SK-N-MC (cell line): ENCODE measurements at regions not wholly inside any gene's neighbourhood (a gene's known extent, or its start where the extent isn't known, plus 50 kb on each side); places are given as distances from the start of the nearest gene placed in this dataset.

ENCODE experiments used
- DNase-seq: peaks from one replicate; pipeline ENCODE4 v3.0.0-alpha.2; 2011; ENCODE audit warnings: low read depth, low spot score
- H3K27ac ChIP-seq: fragments of 200-600 bp; sonication (generic); 2 replicates; pipeline ENCODE4 v1.5.1; 2016; ENCODE audit warnings: mixed run types
- H3K36me3 ChIP-seq: fragments of 200-600 bp; sonication (generic); 2 replicates; pipeline ENCODE4 v1.6.1; 2017; ENCODE audit warnings: antibody characterized with exemption, low read length, mixed read lengths; ENCODE audit not compliant: insufficient read depth
- H3K4me3 ChIP-seq: fragments of 200-600 bp; sonication (generic); 2 replicates; pipeline ENCODE4 v1.5.1; 2016
- H3K9ac ChIP-seq: fragments of 200-600 bp; sonication (generic); 2 replicates; pipeline ENCODE4 v1.8.0; 2017; ENCODE audit warnings: mixed run types, mixed read lengths; ENCODE audit not compliant: insufficient read length
- H3K9me3 ChIP-seq: fragments of 200-600 bp; sonication (generic); 2 replicates; pipeline ENCODE4 v1.6.1; 2017; ENCODE audit warnings: low read depth, mild to moderate bottlenecking, antibody characterized with exemption, low read length, moderate library complexity, mixed read lengths
- EZH2 ChIP-seq: fragments of 200-600 bp; sonication (generic); IDR thresholded peaks from one replicate; pipeline ENCODE4 v1.6.1; 2017; ENCODE audit warnings: antibody characterized with exemption
- FOXP2 ChIP-seq: optimal IDR thresholded peaks from 2 replicates; pipeline ENCODE3; 2011; ENCODE audit warnings: mild to moderate bottlenecking, moderate library complexity; ENCODE audit not compliant: insufficient read depth; ENCODE audit errors: extremely low read length, control extremely low read depth
- POLR2AphosphoS5 ChIP-seq: IDR thresholded peaks from 2 replicates; pipeline ENCODE4 v1.6.1; 2012; ENCODE audit warnings: mild to moderate bottlenecking, low read depth, low read length, borderline replicate concordance

- Histone ChIP-seq H3K36me3 (no peaks in the 10 kb centered on the region), H3K9ac (no peak overlapping the region), H3K27ac (no peak overlapping the region), H3K4me3 (no peak overlapping the region), H3K9me3 (no peaks in the 10 kb centered on the region)
- no peak for DNase-seq
- no peak for TF ChIP-seq POLR2AphosphoS5
- no peak for TF ChIP-seq EZH2
- TF ChIP-seq FOXP2, result no peak
Observed at GRCh38 chr11:129612447-129612961, 203.1 kb upstream of the TMEM45B start.

GRCh38 chr11:129613071-129613470 lies 202.6 kb upstream of the TMEM45B start:
- H3K36me3 ChIP-seq, result no peaks in the 10 kb centered on the region
- no peak for DNase-seq
- H3K9ac ChIP-seq, result no peak overlapping the region
- TF ChIP-seq POLR2AphosphoS5, result no peak
- TF ChIP-seq EZH2, result no peak
- no peak for TF ChIP-seq FOXP2
- H3K4me3 ChIP-seq, result no peak overlapping the region
- H3K9me3 ChIP-seq, result no peaks in the 10 kb centered on the region
- H3K27ac ChIP-seq, result no peak overlapping the region

GRCh38 chr11:129614256-129614944 lies 201.2 kb upstream of the TMEM45B start:
- no peak for DNase-seq
- H3K9me3 ChIP-seq, result no peaks in the 10 kb centered on the region
- no peaks in the 10 kb centered on the region for H3K36me3 ChIP-seq
- TF ChIP-seq POLR2AphosphoS5, result no peak
- no peak for TF ChIP-seq EZH2
- no peak for TF ChIP-seq FOXP2
- no peak overlapping the region for H3K9ac ChIP-seq
- H3K27ac ChIP-seq, result no peak overlapping the region
- no peak overlapping the region for H3K4me3 ChIP-seq

- H3K27ac ChIP-seq, result no peak overlapping the region
- no peaks in the 10 kb centered on the region for H3K9me3 ChIP-seq
- no peak overlapping the region for H3K9ac ChIP-seq
- H3K4me3 ChIP-seq, result no peak overlapping the region
- no peaks in the 10 kb centered on the region for H3K36me3 ChIP-seq
- no peak for DNase-seq
- TF ChIP-seq FOXP2, result no peak
- TF ChIP-seq EZH2, result no peak
- TF ChIP-seq POLR2AphosphoS5, result no peak
Observed at GRCh38 chr11:129618046-129618569, 197.5 kb upstream of the TMEM45B start.

- TF ChIP-seq FOXP2, result no peak
- TF ChIP-seq POLR2AphosphoS5, result no peak
- no peak for TF ChIP-seq EZH2
- Histone ChIP-seq H3K9ac (no peak overlapping the region), H3K36me3 (no peaks in the 10 kb centered on the region), H3K9me3 (no peaks in the 10 kb centered on the region), H3K27ac (no peak overlapping the region), H3K4me3 (no peak overlapping the region)
- DNase-seq, result no peak
Observed at GRCh38 chr11:129620237-129621104, 195.2 kb upstream of the TMEM45B start.

GRCh38 chr11:129625930-129626329 lies 189.7 kb upstream of the TMEM45B start:
- Histone ChIP-seq H3K36me3 (no peaks in the 10 kb centered on the region), H3K4me3 (no peak overlapping the region), H3K27ac (no peak overlapping the region), H3K9me3 (no peaks in the 10 kb centered on the region), H3K9ac (no peak overlapping the region)
- no peak for DNase-seq
- no peak for TF ChIP-seq POLR2AphosphoS5

GRCh38 chr11:129631201-129631600 lies 184.4 kb upstream of the TMEM45B start:
- Histone ChIP-seq H3K9ac (no peak overlapping the region), H3K9me3 (no peaks in the 10 kb centered on the region), H3K27ac (no peak overlapping the region), H3K4me3 (no peak overlapping the region), H3K36me3 (no peaks in the 10 kb centered on the region)
- DNase-seq, result no peak
- TF ChIP-seq FOXP2, result no peak
- TF ChIP-seq EZH2, result no peak
- no peak for TF ChIP-seq POLR2AphosphoS5

GRCh38 chr11:129636926-129637325 lies 178.7 kb upstream of the TMEM45B start:
- H3K36me3 ChIP-seq, result no peaks in the 10 kb centered on the region
- H3K27ac ChIP-seq, result no peak overlapping the region
- DNase-seq, result no peak
- no peak overlapping the region for H3K9ac ChIP-seq
- no peak overlapping the region for H3K4me3 ChIP-seq
- no peaks in the 10 kb centered on the region for H3K9me3 ChIP-seq
- no peak for TF ChIP-seq POLR2AphosphoS5
- no peak for TF ChIP-seq FOXP2
- no peak for TF ChIP-seq EZH2
